ENCODE measurements at regions not wholly inside any gene's neighbourhood (a gene's known extent, or its start where the extent isn't known, plus 50 kb on each side); places are given as distances from the start of the nearest gene placed in this dataset.

- H3K36me3 ChIP-seq = no peaks in the 10 kb centered on the region
- no peaks in the 10 kb centered on the region for H3K9me3 ChIP-seq
- no peak overlapping the region for H3K4me3 ChIP-seq
- intact Hi-C loops (cut with DNase I; ENCODE audit: low total_unique reads) = no loop called here
- peaks cover 0 to 4% (median 0%) of the 10 kb centered on the region in 6 donors for H3K4me1 ChIP-seq
- 52 to 68% (median 55%) methylated on average over 3 of the region's 3 CpGs for WGBS, 5 donors
- no peak overlapping the region for H3K27ac ChIP-seq
- DNase-seq = no peak
- no peaks in the 10 kb centered on the region for H3K27me3 ChIP-seq (replicated peaks in 1 of 7)
- no peak for TF ChIP-seq POLR2AphosphoS5 (IDR thresholded peaks at IDR 0.05)
- no peak for TF ChIP-seq POLR2A (IDR thresholded peaks at IDR 0.05)
- no peak for TF ChIP-seq CTCF (IDR thresholded peaks at IDR 0.05 in 8 of 11, conservative IDR thresholded peaks at IDR 0.05 in 3 of 11)
Measured at GRCh38 chr2:63663013-63663864, 74.5 kb downstream of the MDH1 start.

GRCh38 chr2:63665091-63665490, 76.3 kb downstream of the MDH1 start:
- intact Hi-C loops (cut with DNase I; ENCODE audit: low total_unique reads) = no loop called here

GRCh38 chr2:63665846-63666475, 77.2 kb downstream of the MDH1 start:
- no peak for DNase-seq
- H3K27me3 ChIP-seq (replicated peaks in 1 of 7) = no peaks in the 10 kb centered on the region
- no peak overlapping the region for H3K27ac ChIP-seq
- TF ChIP-seq POLR2A (IDR thresholded peaks at IDR 0.05) = no peak
- no peak for TF ChIP-seq POLR2AphosphoS5 (IDR thresholded peaks at IDR 0.05)
- no peak for TF ChIP-seq CTCF (IDR thresholded peaks at IDR 0.05 in 8 of 11, conservative IDR thresholded peaks at IDR 0.05 in 3 of 11)
- H3K4me1 ChIP-seq = no peaks in the 10 kb centered on the region
- H3K36me3 ChIP-seq = no peaks in the 10 kb centered on the region
- no peak overlapping the region for H3K4me3 ChIP-seq
- no peaks in the 10 kb centered on the region for H3K9me3 ChIP-seq
- 60 to 82% (median 68%) methylated on average over 2 of the region's 2 CpGs for WGBS, 5 donors
- intact Hi-C loops (cut with DNase I; ENCODE audit: low total_unique reads) = no loop called here

More at GRCh38 chr2:63665091-63665490, 76.3 kb downstream of the MDH1 start:
- Histone ChIP-seq H3K27me3 (replicated peaks in 1 of 7) (no peaks in the 10 kb centered on the region), H3K27ac (no peak overlapping the region), H3K36me3 (no peaks in the 10 kb centered on the region), H3K9me3 (no peaks in the 10 kb centered on the region), H3K4me3 (no peak overlapping the region), H3K4me1 (no peaks in the 10 kb centered on the region)
- 34 to 78% (median 41%) methylated on average over 2 of the region's 2 CpGs for WGBS, 5 donors
- no peak for DNase-seq
- TF ChIP-seq POLR2AphosphoS5 (IDR thresholded peaks at IDR 0.05) = no peak
- TF ChIP-seq CTCF (IDR thresholded peaks at IDR 0.05 in 8 of 11, conservative IDR thresholded peaks at IDR 0.05 in 3 of 11) = no peak
- no peak for TF ChIP-seq POLR2A (IDR thresholded peaks at IDR 0.05)

GRCh38 chr2:63667132-63667700, 78.5 kb downstream of the MDH1 start:
- Histone ChIP-seq H3K27ac (no peak overlapping the region), H3K4me3 (no peak overlapping the region), H3K9me3 (no peaks in the 10 kb centered on the region), H3K36me3 (no peaks in the 10 kb centered on the region), H3K27me3 (replicated peaks in 1 of 7) (no peaks in the 10 kb centered on the region), H3K4me1 (no peaks in the 10 kb centered on the region)
- intact Hi-C loops (cut with DNase I; ENCODE audit: low total_unique reads) = no loop called here
- 87 to 96% (median 92%) methylated on average over 3 of the region's 3 CpGs for WGBS, 5 donors
- no peak for DNase-seq
- TF ChIP-seq CTCF (IDR thresholded peaks at IDR 0.05 in 8 of 11, conservative IDR thresholded peaks at IDR 0.05 in 3 of 11) = no peak
- no peak for TF ChIP-seq POLR2A (IDR thresholded peaks at IDR 0.05)
- TF ChIP-seq POLR2AphosphoS5 (IDR thresholded peaks at IDR 0.05) = no peak
